HCT116 (cell line): ENCODE measurements at regions not wholly inside any gene's neighbourhood (a gene's known extent, or its start where the extent isn't known, plus 50 kb on each side); places are given as distances from the start of the nearest gene placed in this dataset.
"Not testable (repeated sequence)": the region's sequence is repeated elsewhere in the genome, so short reads cannot be mapped to it uniquely, and the experiment has no call there.

Source experiments
- EZH2 ChIP-seq: fragments of 200-600 bp; sonication (generic); IDR thresholded peaks from 2 replicates; pipeline ENCODE4 v1.6.1; 2017; ENCODE audit warnings: antibody characterized with exemption, mixed run types
- POLR2A ChIP-seq: IDR thresholded peaks from 2 replicates; pipeline ENCODE4 v1.7.0; 2011; ENCODE audit warnings: borderline replicate concordance; ENCODE audit not compliant: insufficient read depth, insufficient read length; ENCODE audit errors: extremely low read depth

DNA sequence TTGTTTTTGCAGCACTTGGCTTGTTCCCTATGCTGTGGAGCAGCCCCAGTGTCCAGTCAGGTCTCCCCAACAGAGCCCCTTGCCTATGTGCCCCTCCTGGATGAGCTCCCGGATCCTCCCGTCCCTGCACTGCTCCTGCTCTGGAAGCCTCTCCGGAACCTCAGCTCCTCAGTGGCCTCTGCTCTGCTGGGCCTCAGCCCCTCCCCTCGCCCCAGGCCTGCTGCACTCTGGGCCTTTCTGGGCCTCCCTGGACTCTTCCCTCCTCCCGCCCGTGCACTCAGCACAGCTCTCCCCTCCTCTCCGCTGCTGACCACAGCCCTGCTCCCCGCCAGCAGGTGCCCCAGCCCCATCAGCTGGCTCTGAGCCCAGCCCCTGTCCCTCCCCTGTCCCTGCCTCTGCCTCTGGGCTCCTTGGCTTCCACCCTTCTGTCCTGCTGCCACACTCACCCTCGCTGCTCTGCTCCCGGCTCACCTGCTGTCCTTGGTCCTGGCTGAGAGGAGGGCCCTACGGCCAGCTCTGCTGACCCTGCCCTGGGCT is 102.2 kb downstream of the TMEM121 start:
- not testable (repeated sequence) for TF ChIP-seq EZH2, POLR2A
